ENCODE measurements at regions not wholly inside any gene's neighbourhood (a gene's known extent, or its start where the extent isn't known, plus 50 kb on each side); places are given as distances from the start of the nearest gene placed in this dataset.

DNA sequence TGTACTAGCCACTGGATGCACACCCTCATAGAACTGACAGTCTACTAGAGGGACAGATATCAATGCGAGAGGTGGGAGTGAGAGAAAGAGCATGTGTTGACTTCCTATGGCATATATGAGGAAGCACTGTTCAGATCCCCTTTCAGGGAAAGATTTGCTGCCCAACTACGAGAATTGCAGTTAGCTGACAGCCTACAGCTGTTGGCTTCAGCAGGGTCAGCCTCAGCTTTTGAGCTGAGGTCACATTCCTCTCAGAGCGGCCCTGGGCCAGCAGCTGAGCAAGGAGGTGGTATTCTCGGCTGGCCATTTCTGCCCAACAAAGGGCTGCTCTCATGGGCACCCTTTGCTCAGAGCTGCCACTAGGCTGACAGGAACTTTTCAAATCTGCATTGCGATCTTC, 580.2 kb downstream of the MID1IP1 start:
- Histone ChIP-seq H3K27ac (ENCODE audit: low read depth, low read length) (no peak overlapping the region), H3K36me3 (ENCODE audit: insufficient read depth, low read length) (no peaks in the 10 kb centered on the region), H3K4me3 (ENCODE audit: low read length) (no peak overlapping the region), H3K9ac (ENCODE audit: low read depth, low read length) (no peak overlapping the region), H3K4me1 (ENCODE audit: insufficient read depth, low read length) (no peaks in the 10 kb centered on the region), H3K9me3 (ENCODE audit: insufficient read depth, low read depth, low read length) (no peaks in the 10 kb centered on the region), H3K27me3 (ENCODE audit: insufficient read depth, low read length) (no peaks in the 10 kb centered on the region)
- 83% methylated on average over 5 of the region's 5 CpGs for WGBS

DNA sequence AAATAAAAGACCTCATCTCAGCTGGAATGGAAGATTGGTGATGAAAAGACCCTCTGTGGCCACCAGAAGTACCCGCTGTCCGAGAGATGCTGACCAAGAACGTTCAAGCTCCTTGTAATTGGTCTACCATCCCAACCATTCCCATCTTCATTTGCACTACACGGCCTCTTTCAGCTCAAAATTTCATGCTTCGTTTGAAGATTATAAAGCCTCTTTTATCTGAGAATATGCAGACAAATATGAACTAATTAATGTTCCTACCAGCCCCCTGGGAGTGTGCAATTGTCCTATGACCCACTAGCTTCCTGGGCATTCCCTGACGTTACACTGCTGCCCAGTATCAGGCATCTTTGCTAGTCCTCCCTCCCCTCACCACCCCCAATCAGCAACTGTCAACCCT, 583.7 kb downstream of the MID1IP1 start:
- Histone ChIP-seq H3K4me1 (ENCODE audit: insufficient read depth, low read length) (no peaks in the 10 kb centered on the region), H3K4me3 (ENCODE audit: low read length) (no peak overlapping the region), H3K9ac (ENCODE audit: low read depth, low read length) (no peak overlapping the region), H3K36me3 (ENCODE audit: insufficient read depth, low read length) (no peaks in the 10 kb centered on the region), H3K27me3 (ENCODE audit: insufficient read depth, low read length) (no peaks in the 10 kb centered on the region), H3K9me3 (ENCODE audit: insufficient read depth, low read depth, low read length) (no peaks in the 10 kb centered on the region), H3K27ac (ENCODE audit: low read depth, low read length) (no peak overlapping the region)
- WGBS: 96% methylated on average over 6 of the region's 6 CpGs

DNA sequence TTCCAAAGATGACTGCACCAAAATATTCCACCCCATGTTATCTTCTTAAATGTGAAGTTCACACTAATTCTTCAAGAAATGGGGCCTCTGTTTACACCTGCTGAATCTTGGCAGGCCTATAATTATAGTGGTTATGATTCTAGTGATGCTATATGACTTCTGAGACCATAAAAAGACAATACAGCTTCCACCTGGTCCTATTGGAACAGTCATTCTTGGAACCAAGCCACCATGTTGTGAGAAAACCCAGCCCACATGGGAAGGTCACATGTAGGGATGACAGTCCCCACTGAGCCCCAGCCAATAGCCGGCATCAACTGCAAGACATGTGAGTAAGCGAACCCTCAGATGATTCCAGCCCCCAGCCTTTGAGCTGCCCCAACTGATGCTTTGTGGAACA, 587.5 kb downstream of the MID1IP1 start:
- H3K4me3 ChIP-seq (ENCODE audit: low read length): no peak overlapping the region
- H3K36me3 ChIP-seq (ENCODE audit: insufficient read depth, low read length): no peaks in the 10 kb centered on the region
- no peak overlapping the region for H3K27ac ChIP-seq (ENCODE audit: low read depth, low read length)
- H3K27me3 ChIP-seq (ENCODE audit: insufficient read depth, low read length): no peaks in the 10 kb centered on the region
- H3K9me3 ChIP-seq (ENCODE audit: insufficient read depth, low read depth, low read length): no peaks in the 10 kb centered on the region
- H3K9ac ChIP-seq (ENCODE audit: low read depth, low read length): no peak overlapping the region
- WGBS: 93% methylated on average over 2 of the region's 2 CpGs
- H3K4me1 ChIP-seq (ENCODE audit: insufficient read depth, low read length): no peaks in the 10 kb centered on the region

DNA sequence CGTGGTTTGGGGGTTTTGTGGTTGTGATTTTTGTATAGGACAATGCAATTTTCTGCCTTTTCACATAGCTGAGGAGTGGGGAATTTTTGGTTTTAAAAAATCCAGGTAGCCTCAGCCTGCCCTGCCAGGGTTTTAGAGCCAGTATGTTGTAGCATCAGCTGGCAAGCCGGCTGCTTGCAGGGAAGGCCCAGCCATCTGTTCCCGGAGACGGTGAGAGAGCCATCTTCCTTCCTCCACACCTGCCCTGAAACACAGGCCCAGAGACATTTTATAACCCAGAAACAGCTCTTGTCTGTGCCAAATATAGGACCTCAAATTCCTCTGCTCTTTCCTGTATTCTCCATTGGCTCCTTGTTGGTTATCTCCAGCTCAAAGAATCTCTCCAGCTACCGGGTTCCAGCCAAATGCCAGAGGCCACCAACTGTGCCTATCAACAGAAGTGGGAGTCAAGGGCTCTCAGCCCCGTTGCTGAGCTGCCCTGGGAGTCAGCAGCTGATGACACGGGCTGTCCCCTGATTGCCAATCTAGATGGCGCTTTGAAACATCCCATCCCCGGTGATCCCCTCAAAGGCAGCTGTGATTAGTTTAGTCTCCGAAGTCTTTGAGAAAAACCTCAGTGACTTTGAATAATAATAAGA, 595.2 kb downstream of the MID1IP1 start:
- no peaks in the 10 kb centered on the region for H3K27me3 ChIP-seq (ENCODE audit: insufficient read depth, low read length)
- 72% methylated on average over 9 of the region's 10 CpGs for WGBS
- H3K4me3 ChIP-seq (ENCODE audit: low read length): no peak overlapping the region
- no peak overlapping the region for H3K27ac ChIP-seq (ENCODE audit: low read depth, low read length)
- H3K36me3 ChIP-seq (ENCODE audit: insufficient read depth, low read length): no peaks in the 10 kb centered on the region
- peaks cover 2% of the 10 kb centered on the region; the same call in 1 of the 2 replicates for H3K4me1 ChIP-seq (ENCODE audit: insufficient read depth, low read length)
- no peak overlapping the region for H3K9ac ChIP-seq (ENCODE audit: low read depth, low read length)
- no peaks in the 10 kb centered on the region for H3K9me3 ChIP-seq (ENCODE audit: insufficient read depth, low read depth, low read length)

DNA sequence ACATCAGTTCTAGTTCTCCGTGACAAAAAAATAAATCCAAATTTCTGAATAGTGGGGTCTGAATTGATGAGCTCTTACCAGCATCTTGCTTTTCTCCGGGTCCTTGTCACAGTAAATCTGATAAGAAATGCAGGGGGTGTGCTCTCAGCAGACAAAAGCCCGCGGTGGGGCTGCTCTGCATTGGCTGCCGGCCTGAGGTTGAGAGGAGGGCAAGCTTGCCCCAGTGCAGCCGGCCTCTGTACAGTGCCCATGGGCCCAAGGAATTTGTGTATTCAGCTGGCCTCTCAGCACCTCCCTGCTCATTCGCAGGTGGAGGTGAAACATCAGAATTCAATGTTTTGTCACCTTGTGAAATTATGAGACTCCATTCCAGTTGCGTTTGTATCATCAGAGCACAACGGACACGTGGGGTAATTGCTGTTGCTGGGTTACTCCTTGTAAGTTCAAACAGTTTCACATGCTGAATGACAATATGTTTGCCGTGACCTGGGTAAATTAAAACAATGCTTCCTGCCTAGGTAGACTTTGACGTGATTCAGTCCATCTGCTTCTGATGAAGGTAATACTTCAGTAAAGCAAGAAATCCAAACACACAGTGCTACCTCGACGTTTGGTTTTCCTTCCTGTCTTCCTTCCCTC, 596.4 kb downstream of the MID1IP1 start:
- Histone ChIP-seq H3K27ac (ENCODE audit: low read depth, low read length) (no peak overlapping the region), H3K4me1 (ENCODE audit: insufficient read depth, low read length) (peaks cover 2% of the 10 kb centered on the region; the same call in 1 of the 2 replicates), H3K36me3 (ENCODE audit: insufficient read depth, low read length) (no peaks in the 10 kb centered on the region), H3K9ac (ENCODE audit: low read depth, low read length) (no peak overlapping the region), H3K9me3 (ENCODE audit: insufficient read depth, low read depth, low read length) (no peaks in the 10 kb centered on the region), H3K27me3 (ENCODE audit: insufficient read depth, low read length) (no peaks in the 10 kb centered on the region), H3K4me3 (ENCODE audit: low read length) (no peak overlapping the region)
- WGBS: 70% methylated on average over 14 of the region's 14 CpGs

DNA sequence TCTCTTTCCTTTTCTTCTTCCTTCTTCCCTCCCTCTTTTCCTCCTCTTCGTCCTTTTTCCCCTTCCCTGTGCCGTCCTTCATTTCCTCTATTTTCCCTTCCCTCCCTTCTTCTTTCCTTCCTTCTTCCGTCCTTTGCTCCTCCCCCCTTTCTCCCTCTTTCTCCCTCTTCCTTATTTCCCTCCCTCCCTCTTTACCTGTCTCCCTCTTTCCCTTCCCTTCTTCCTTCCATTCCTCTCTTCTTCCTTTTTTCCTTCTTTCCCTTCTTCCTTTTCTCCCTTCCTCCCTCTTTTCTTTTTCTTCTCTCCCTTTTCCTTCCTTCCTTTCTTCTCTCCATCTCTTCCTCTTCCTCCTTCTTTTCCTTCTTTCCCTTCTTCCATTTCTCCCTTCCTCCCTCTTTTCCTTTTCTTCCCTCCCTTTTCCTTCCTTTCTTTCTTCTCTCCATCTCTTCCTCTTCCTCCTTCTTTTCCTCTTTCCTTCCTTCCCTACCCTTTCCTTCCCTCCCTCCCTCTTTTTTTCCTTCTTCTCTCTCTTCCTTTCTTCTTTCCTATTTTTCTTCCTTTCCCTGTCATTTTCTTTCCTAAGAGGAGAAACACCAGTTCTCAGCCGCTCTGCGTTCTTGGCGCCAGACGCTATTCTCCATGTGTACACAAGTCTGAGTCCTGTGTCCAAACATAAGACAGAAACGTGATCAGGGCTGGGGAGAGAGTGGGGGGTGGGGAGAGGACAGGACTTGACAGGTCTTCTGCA, 597.1 kb downstream of the MID1IP1 start:
- no peaks in the 10 kb centered on the region for H3K9me3 ChIP-seq (ENCODE audit: insufficient read depth, low read depth, low read length)

DNA sequence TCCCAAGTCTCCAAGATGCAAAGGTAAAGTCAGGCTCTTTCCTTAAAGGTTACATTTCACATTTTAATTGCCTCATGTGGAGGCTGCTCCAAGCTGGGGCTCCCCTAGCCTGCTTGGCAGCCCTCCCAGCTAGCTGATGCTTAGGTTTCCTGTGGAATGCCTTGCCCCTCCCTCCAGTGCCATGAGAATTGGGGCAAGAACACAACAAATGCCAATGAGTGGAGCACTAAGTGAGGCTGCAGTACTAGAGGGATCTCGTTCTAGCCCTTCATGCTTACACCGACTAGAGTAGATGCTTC, 597.7 kb downstream of the MID1IP1 start:
- no peak overlapping the region for H3K27ac ChIP-seq (ENCODE audit: low read depth, low read length)
- no peak overlapping the region for H3K9ac ChIP-seq (ENCODE audit: low read depth, low read length)
- H3K36me3 ChIP-seq (ENCODE audit: insufficient read depth, low read length): no peaks in the 10 kb centered on the region
- no peaks in the 10 kb centered on the region for H3K9me3 ChIP-seq (ENCODE audit: insufficient read depth, low read depth, low read length)
- 72% methylated on average over 2 of the region's 2 CpGs for WGBS
- H3K27me3 ChIP-seq (ENCODE audit: insufficient read depth, low read length): no peaks in the 10 kb centered on the region
- peaks cover 2% of the 10 kb centered on the region; the same call in 1 of the 2 replicates for H3K4me1 ChIP-seq (ENCODE audit: insufficient read depth, low read length)
- H3K4me3 ChIP-seq (ENCODE audit: low read length): no peak overlapping the region

More for the DNA sequence above, 597.1 kb downstream of the MID1IP1 start:
- H3K27me3 ChIP-seq (ENCODE audit: insufficient read depth, low read length): no peaks in the 10 kb centered on the region
- whole genome bisulfite sequencing: 84% methylated on average over 8 of the region's 8 CpGs
- no peak overlapping the region for H3K9ac ChIP-seq (ENCODE audit: low read depth, low read length)
- no peak overlapping the region for H3K4me3 ChIP-seq (ENCODE audit: low read length)
- H3K4me1 ChIP-seq (ENCODE audit: insufficient read depth, low read length): peaks cover 2% of the 10 kb centered on the region; the same call in 1 of the 2 replicates
- no peaks in the 10 kb centered on the region for H3K36me3 ChIP-seq (ENCODE audit: insufficient read depth, low read length)
- no peak overlapping the region for H3K27ac ChIP-seq (ENCODE audit: low read depth, low read length)

DNA sequence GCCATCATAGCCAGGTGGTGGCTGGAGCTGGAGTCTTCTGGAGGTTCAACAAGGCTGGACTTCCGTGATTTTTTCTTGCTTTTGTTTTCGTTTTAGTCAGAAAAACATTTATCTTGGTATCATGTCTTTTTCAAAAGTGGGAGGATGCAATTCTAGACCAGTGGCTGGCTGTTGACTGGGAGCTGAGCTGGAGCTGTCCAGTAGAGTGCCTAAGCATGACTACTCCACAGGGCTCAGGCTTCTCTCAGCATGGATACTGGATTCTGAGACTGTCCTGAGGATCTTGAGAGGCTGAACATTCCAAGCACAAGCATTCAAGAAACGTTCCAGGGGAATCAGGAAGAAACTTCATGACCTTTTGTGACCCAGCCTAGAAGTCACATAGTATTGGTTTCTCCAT, 598.1 kb downstream of the MID1IP1 start:
- Histone ChIP-seq H3K4me3 (ENCODE audit: low read length) (no peak overlapping the region), H3K36me3 (ENCODE audit: insufficient read depth, low read length) (no peaks in the 10 kb centered on the region), H3K9ac (ENCODE audit: low read depth, low read length) (no peak overlapping the region), H3K27me3 (ENCODE audit: insufficient read depth, low read length) (no peaks in the 10 kb centered on the region), H3K27ac (ENCODE audit: low read depth, low read length) (no peak overlapping the region), H3K4me1 (ENCODE audit: insufficient read depth, low read length) (peaks cover 2% of the 10 kb centered on the region; the same call in 1 of the 2 replicates), H3K9me3 (ENCODE audit: insufficient read depth, low read depth, low read length) (no peaks in the 10 kb centered on the region)
- WGBS: 88% methylated on average over 3 of the region's 3 CpGs

DNA sequence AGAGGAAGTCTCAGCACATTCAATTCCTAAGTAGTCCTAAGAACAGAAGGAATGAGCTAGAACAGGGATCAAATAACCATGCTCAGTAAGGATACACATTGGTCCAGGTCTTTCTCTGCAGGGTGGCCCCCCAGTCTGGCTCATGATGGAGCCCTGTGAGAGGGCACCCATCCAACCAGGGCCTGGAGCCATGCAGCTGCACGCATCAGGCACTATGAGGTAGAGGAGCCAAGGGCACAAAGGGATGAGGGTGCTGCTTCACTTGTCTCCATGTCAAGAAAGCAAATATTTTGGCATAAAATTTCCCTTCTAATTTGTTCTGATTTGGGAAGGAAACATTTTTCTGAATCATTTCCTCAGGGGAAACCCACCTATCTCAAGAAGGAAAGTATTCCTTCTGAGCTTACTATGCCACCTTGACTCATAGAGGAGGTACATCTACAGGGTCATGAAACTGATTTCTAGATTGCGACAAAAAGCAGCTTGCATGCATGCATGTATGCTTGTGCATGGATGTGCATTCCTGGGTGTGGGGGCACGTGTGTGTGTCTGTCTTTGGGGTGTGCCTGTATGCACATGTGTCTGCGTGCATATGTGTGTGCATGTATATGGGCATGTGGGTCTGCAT, 600.3 kb downstream of the MID1IP1 start:
- Histone ChIP-seq H3K4me1 (ENCODE audit: insufficient read depth, low read length) (peaks cover 2% of the 10 kb centered on the region; the same call in 1 of the 2 replicates), H3K27ac (ENCODE audit: low read depth, low read length) (no peak overlapping the region), H3K27me3 (ENCODE audit: insufficient read depth, low read length) (no peaks in the 10 kb centered on the region), H3K9ac (ENCODE audit: low read depth, low read length) (no peak overlapping the region), H3K36me3 (ENCODE audit: insufficient read depth, low read length) (no peaks in the 10 kb centered on the region), H3K9me3 (ENCODE audit: insufficient read depth, low read depth, low read length) (no peaks in the 10 kb centered on the region), H3K4me3 (ENCODE audit: low read length) (no peak overlapping the region)
- 95% methylated on average over 4 of the region's 4 CpGs for WGBS

DNA sequence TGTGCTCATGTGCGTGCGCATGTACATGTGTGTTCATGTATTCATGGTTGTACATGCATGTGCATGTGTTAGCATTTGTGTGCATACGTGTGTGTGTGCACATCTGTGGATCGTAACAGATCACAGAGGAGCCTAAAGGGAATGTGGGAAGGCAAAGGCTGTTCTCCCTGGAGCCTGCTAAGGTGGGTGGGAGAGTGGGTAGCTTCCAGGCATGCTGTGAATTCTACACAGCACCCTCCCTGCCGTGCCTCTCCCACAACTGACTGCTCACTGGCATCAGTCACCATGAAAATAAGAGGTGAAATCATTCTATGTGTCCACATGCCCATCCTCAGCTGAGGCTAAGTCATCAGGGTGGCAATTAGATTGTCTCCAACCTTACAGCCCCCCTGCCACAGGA, 600.9 kb downstream of the MID1IP1 start:
- no peak overlapping the region for H3K4me3 ChIP-seq (ENCODE audit: low read length)
- WGBS: 94% methylated on average over 4 of the region's 5 CpGs
- no peak overlapping the region for H3K27ac ChIP-seq (ENCODE audit: low read depth, low read length)
- H3K27me3 ChIP-seq (ENCODE audit: insufficient read depth, low read length): no peaks in the 10 kb centered on the region
- no peak overlapping the region for H3K9ac ChIP-seq (ENCODE audit: low read depth, low read length)
- no peaks in the 10 kb centered on the region for H3K9me3 ChIP-seq (ENCODE audit: insufficient read depth, low read depth, low read length)
- H3K36me3 ChIP-seq (ENCODE audit: insufficient read depth, low read length): no peaks in the 10 kb centered on the region
- H3K4me1 ChIP-seq (ENCODE audit: insufficient read depth, low read length): peaks cover 2% of the 10 kb centered on the region; the same call in 1 of the 2 replicates

DNA sequence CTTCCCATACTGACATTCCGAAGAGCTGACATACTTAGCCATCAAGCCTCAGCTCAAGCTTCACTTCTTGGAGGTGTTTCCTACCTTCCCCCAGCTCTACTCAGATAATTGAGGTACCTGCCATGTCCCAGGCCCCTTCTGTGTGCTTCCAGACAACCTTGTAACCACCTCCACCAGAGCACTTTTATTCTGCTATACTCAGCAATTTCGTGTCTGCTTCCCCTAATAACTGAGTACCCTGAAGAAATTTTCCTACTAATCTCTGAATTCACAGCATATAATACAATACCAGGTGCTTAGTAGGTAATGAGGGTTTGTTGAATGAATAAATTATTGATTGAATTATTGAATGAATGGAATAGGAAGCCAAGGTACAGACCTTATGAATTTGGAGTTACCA, 605.5 kb downstream of the MID1IP1 start:
- Histone ChIP-seq H3K4me1 (ENCODE audit: insufficient read depth, low read length) (no peaks in the 10 kb centered on the region), H3K36me3 (ENCODE audit: insufficient read depth, low read length) (no peaks in the 10 kb centered on the region), H3K27me3 (ENCODE audit: insufficient read depth, low read length) (no peaks in the 10 kb centered on the region), H3K27ac (ENCODE audit: low read depth, low read length) (no peak overlapping the region), H3K9me3 (ENCODE audit: insufficient read depth, low read depth, low read length) (no peaks in the 10 kb centered on the region), H3K9ac (ENCODE audit: low read depth, low read length) (no peak overlapping the region), H3K4me3 (ENCODE audit: low read length) (no peak overlapping the region)
- WGBS: 98% methylated on average over 2 of the region's 2 CpGs

All from HUES64 (cell line).